AG09319 (cell line): ENCODE measurements at regions not wholly inside any gene's neighbourhood (a gene's known extent, or its start where the extent isn't known, plus 50 kb on each side); places are given as distances from the start of the nearest gene placed in this dataset.

ENCODE experiments used
- DNase-seq: peaks from one replicate; pipeline ENCODE4 v3.0.0-alpha.2; 2010; ENCODE audit warnings: low read depth; ENCODE audit errors: extremely low read depth
- TF ChIP-seq, protein P1 (sequence below): IDR thresholded peaks from 2 replicates; pipeline ENCODE4 v1.5.1; 2011; ENCODE audit warnings: low read depth, mild to moderate bottlenecking, inconsistent platforms, low read length, moderate library complexity

DNA sequence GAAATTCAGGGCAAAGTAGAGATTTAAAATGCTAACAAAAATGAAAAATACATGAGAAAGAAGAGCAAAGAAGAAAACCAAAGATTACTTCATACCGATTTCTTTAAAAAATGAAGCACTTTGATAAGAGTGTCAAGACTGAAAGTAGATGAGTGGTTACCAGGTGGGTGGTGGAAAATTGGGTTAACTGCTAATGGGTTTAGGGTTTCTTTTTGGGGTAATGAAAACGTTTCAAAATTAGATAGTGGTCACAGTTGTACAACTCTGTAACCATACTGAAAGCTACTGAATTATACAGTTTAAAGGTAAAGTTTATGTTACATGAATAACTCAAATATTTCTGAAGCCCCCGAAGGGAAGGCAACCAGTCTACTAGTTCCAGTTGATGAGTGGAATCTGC is 179.4 kb downstream of the NDFIP2 start:
- TF ChIP-seq, protein P1, sequence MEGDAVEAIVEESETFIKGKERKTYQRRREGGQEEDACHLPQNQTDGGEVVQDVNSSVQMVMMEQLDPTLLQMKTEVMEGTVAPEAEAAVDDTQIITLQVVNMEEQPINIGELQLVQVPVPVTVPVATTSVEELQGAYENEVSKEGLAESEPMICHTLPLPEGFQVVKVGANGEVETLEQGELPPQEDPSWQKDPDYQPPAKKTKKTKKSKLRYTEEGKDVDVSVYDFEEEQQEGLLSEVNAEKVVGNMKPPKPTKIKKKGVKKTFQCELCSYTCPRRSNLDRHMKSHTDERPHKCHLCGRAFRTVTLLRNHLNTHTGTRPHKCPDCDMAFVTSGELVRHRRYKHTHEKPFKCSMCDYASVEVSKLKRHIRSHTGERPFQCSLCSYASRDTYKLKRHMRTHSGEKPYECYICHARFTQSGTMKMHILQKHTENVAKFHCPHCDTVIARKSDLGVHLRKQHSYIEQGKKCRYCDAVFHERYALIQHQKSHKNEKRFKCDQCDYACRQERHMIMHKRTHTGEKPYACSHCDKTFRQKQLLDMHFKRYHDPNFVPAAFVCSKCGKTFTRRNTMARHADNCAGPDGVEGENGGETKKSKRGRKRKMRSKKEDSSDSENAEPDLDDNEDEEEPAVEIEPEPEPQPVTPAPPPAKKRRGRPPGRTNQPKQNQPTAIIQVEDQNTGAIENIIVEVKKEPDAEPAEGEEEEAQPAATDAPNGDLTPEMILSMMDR = no peak
- DNase-seq = no peak

DNA sequence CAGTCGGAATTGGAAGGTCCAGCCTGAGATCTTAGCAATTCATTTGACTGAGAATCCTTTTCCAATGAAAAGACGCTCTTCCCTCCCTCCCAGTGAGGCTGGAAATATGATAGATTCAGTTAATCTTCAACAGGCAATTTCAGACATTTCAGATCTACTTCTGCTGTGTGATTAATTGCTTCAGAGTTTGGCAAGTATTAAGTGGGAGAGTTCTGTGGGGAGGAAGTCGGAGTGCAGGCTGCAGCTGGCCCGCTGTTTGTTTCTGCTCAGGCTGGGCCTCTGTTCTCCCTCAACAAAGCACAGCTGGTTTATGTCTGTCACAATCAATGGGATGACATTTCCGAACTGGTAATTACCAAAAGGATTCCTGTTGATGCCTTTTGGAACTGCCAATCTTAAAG is 178.2 kb downstream of the NDFIP2 start:
- TF ChIP-seq, protein P1 = no peak

DNA sequence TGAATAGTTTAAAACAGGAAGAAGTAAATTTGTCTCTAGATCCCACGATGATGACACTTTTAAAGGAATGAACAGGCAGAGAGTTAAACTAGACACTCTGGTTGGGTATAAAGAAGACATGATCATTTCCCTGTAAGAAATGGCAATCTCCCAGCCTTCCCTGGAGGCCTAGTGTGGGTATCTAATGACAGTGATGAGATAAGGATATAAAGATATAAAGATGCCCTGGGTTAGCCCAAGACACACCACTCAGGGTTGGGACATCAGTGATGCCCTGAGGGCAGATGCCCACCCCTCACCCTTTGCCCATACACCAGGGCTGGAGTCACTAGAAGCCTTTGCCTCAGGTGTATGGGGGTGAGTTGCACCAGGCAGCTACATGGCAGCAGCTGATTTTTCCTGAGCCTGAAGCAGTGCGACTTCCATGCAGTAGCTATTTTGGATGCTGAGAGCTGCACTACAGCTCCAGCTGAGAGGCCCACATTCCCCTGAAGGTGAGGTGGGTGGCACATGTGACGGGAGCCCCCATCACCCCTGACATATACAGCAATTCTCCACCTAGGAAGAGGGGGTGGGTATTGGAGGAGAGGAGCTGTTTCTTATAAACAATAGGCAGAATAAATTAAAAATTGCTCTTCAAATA is 177.5 kb downstream of the NDFIP2 start:
- DNase-seq = no peak
- TF ChIP-seq, protein P1 = no peak

More for the DNA sequence above, 178.2 kb downstream of the NDFIP2 start:
- DNase-seq = no peak

DNA sequence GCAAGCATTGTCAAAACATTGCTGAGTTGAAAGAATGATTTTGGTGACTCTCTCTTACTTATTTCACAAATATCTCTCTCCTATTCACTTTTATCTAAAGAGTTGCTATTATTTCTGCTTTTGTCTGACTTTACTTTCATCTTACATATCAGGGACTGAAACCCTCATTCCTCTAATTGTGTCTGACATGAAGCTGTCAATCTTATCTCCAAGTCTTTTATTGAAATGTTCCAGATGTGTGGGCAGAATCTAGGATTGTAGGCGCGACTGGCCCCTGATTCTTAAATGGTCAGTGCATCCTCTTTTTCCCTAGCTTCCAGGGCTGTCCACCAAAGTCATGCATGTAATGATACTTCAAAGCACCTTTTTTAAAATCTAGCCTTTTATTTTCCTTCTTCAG is 174.6 kb downstream of the NDFIP2 start:
- no peak for DNase-seq
- TF ChIP-seq, protein P1 = no peak

DNA sequence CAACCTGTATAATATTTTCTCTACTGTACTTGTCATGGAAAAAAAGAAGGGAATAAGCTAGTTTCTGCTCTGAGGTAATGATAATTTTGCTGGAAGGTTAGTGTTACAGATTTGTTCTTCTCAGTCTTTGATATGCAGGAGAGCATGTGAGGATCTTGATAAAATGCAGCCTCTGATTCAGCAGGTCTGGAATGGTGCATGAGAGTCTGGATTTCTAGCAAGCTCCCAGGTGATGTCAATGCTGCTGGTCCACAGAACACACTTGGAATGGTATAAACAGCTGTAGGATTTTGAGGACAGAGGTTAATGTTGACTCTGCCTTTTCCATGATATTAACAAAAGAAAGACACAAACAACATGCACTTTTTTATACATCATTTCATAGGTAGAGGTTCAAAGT is 173.6 kb downstream of the NDFIP2 start:
- TF ChIP-seq, protein P1 = no peak
- no peak for DNase-seq

DNA sequence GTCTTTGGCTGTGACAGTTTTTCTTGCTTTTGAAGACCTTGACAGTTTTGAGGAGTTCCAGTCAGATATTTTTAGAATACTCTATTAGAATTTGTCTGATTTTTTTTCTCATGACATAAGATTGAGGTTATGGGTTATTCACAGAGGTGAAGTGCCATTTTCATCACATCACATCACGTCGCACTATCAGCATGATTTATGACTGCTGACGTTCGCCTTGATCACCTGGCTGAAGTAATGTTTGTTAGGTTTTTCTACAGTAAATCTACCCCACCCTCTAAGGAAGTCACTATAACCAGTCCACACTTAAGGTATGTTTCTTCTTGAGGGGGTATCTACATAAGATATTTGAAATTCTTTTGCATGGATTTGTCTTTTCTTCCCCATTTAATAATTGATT is 169.7 kb downstream of the NDFIP2 start:
- TF ChIP-seq, protein P1 = no peak
- DNase-seq = no peak

DNA sequence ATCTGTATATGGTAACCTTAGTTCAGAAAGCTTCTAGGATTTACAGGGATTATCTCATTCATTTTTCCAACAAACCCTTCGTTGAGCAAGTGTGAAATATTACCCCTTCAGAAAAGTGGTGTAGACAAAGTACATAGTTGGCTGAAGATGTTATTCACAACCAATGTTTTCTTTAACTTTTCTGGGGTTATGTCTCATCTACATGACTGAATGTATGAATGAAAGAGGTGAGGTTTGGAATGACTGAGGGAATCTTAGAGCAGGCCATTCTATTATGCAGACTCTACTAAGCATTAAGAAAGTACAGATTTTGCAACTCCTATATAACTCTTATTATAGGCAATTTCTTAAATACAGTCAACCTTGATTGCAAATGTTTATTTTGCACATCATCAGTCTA is 167.2 kb downstream of the NDFIP2 start:
- no peak for DNase-seq
- TF ChIP-seq, protein P1 = no peak
